RWPE2 (cell line): ENCODE measurements at regions not wholly inside any gene's neighbourhood (a gene's known extent, or its start where the extent isn't known, plus 50 kb on each side); places are given as distances from the start of the nearest gene placed in this dataset.
A peak's percentile ranks its signal among the peaks of the same experiment; 100 is the strongest.
"Not testable (repeated sequence)": the region's sequence is repeated elsewhere in the genome, so short reads cannot be mapped to it uniquely, and the experiment has no call there.

Experiments
- ATAC-seq: fragments of 200-7000 bp; cut with Tn5 transposase; 3 replicates; pipeline ENCODE4 v1.9.1; 2021; ENCODE audit warnings: low read depth
- DNase-seq: peaks from one replicate; pipeline ENCODE4 v3.0.0-alpha.2; 2020; ENCODE audit warnings: low spot score
- H3K27ac ChIP-seq: fragments of 450-650 bp; 2 replicates; pipeline ENCODE4 v1.5.1; 2017; ENCODE audit warnings: mild to moderate bottlenecking; ENCODE audit not compliant: poor library complexity, severe bottlenecking
- H3K27me3 ChIP-seq: fragments of 250-450 bp; sonication (Bioruptor Pico); 2 replicates; pipeline ENCODE4 v1.5.1; 2021; ENCODE audit warnings: mild to moderate bottlenecking, moderate library complexity; ENCODE audit not compliant: insufficient read depth, poor library complexity, severe bottlenecking
- H3K36me3 ChIP-seq: fragments of 250-450 bp; sonication (Bioruptor Pico); 2 replicates; pipeline ENCODE4 v1.5.1; 2020; ENCODE audit warnings: low read depth, mild to moderate bottlenecking, moderate library complexity
- H3K4me1 ChIP-seq: fragments of 250-450 bp; sonication (Bioruptor Pico); 2 replicates; pipeline ENCODE4 v1.5.1; 2021; ENCODE audit warnings: mild to moderate bottlenecking, moderate library complexity; ENCODE audit not compliant: insufficient read depth, poor library complexity, severe bottlenecking
- H3K4me3 ChIP-seq: fragments of 250-450 bp; sonication (Bioruptor Pico); 2 replicates; pipeline ENCODE4 v1.5.1; 2021; ENCODE audit warnings: mild to moderate bottlenecking, moderate library complexity; ENCODE audit not compliant: severe bottlenecking
- H3K9me3 ChIP-seq: fragments of 250-450 bp; sonication (Bioruptor Pico); 2 replicates; pipeline ENCODE4 v1.5.1; 2021; ENCODE audit warnings: mild to moderate bottlenecking, moderate library complexity; ENCODE audit not compliant: severe bottlenecking
- TF ChIP-seq, protein P1 (sequence below): fragments of 450-650 bp; IDR thresholded peaks from one replicate; pipeline ENCODE4 v1.5.1; 2017; ENCODE audit warnings: mild to moderate bottlenecking, moderate library complexity; ENCODE audit not compliant: poor library complexity, severe bottlenecking

DNA sequence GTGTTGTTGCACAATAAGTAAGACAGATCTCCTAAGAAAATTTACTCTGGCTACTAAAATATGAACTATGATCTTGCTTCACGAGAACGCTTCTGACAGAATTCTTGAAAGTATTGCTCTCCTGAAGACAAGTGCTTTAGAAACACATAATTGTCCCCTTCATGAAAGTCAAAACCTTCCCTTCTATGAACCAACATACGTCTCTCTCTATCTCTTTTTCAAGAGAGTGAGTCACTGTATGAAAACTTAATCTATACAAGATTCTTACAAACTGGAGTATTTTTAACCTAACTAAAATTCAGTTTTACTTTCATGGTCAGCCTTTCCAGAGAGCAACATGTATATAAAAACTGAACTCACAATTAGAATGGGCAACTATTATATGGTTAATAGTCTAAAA lies 688.0 kb upstream of the CTNND2 start:
- ATAC-seq (no peak), DNase-seq (no peak)
- peaks cover 6% of the 10 kb centered on the region for H3K27me3 ChIP-seq
- no peaks in the 10 kb centered on the region for H3K4me1 ChIP-seq
- H3K27ac ChIP-seq = no peak overlapping the region
- no peak overlapping the region for H3K4me3 ChIP-seq
- H3K9me3 ChIP-seq = no peaks in the 10 kb centered on the region
- TF ChIP-seq, protein P1, sequence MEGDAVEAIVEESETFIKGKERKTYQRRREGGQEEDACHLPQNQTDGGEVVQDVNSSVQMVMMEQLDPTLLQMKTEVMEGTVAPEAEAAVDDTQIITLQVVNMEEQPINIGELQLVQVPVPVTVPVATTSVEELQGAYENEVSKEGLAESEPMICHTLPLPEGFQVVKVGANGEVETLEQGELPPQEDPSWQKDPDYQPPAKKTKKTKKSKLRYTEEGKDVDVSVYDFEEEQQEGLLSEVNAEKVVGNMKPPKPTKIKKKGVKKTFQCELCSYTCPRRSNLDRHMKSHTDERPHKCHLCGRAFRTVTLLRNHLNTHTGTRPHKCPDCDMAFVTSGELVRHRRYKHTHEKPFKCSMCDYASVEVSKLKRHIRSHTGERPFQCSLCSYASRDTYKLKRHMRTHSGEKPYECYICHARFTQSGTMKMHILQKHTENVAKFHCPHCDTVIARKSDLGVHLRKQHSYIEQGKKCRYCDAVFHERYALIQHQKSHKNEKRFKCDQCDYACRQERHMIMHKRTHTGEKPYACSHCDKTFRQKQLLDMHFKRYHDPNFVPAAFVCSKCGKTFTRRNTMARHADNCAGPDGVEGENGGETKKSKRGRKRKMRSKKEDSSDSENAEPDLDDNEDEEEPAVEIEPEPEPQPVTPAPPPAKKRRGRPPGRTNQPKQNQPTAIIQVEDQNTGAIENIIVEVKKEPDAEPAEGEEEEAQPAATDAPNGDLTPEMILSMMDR = no peak
- H3K36me3 ChIP-seq = no peaks in the 10 kb centered on the region

DNA sequence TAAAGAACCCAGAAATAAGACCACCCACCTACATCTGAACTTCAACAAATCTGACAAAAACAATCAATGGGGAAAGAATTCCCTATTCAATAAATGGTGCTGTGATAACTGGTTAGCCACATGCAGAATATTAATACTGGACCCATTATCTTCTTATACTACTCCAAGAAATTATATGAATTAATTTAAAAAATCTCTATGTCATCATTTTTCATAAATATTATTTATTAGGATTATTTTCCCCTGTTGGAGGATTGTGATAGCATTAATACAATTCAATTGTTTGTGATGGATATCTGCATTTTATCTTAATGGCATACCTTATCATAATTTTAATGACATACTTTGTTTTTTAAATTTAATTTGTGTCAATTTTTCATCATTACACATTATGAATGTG lies 682.2 kb upstream of the CTNND2 start:
- H3K4me3 ChIP-seq = no peak overlapping the region
- no peaks in the 10 kb centered on the region for H3K36me3 ChIP-seq
- no peak for DNase-seq
- no peaks in the 10 kb centered on the region for H3K9me3 ChIP-seq
- no peak overlapping the region for H3K27ac ChIP-seq
- no peaks in the 10 kb centered on the region for H3K27me3 ChIP-seq
- TF ChIP-seq, protein P1 = no peak
- no peaks in the 10 kb centered on the region for H3K4me1 ChIP-seq
- ATAC-seq = no peak

DNA sequence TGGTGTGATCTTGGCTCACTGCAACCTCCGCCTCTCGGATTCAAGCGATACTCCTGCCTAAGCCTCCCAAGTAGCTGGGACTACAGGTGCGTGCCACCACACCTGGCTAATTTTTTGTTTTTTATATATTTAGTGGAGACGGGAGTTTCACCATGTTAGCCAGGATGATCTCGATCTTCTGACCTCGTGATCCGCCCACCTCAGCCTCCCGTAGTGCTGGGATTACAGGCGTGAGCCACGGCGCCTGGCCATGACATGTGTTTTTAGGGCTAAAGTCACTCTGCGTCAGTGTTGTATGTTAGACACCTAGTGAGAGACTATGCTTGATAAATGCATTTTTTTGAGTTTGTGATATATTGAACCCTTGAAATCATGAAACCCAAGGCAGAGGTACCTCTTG lies 674.6 kb upstream of the CTNND2 start:
- not testable (repeated sequence) for ATAC-seq, H3K27ac ChIP-seq, H3K4me3 ChIP-seq, H3K27me3 ChIP-seq, H3K4me1 ChIP-seq, H3K36me3 ChIP-seq, DNase-seq, H3K9me3 ChIP-seq

DNA sequence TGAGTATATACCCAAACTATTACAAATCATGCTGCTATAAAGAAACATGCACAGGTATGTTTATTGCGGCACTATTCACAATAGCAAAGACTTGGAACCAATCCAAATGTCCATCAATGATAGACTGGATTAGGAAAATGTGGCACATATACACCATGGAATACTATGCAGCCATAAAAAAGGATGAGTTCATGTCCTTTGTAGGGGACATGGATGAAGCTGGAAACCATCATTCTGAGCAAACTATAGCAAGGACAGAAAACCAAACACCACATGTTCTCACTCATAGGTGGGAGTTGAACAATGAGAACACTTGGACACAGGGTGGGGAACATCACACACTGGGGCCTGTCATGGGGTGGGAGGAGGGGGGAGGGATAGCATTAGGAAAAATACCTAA lies 672.7 kb upstream of the CTNND2 start:
- not testable (repeated sequence) for DNase-seq, H3K36me3 ChIP-seq, ATAC-seq, H3K4me1 ChIP-seq, H3K27ac ChIP-seq, H3K9me3 ChIP-seq, H3K4me3 ChIP-seq, H3K27me3 ChIP-seq

DNA sequence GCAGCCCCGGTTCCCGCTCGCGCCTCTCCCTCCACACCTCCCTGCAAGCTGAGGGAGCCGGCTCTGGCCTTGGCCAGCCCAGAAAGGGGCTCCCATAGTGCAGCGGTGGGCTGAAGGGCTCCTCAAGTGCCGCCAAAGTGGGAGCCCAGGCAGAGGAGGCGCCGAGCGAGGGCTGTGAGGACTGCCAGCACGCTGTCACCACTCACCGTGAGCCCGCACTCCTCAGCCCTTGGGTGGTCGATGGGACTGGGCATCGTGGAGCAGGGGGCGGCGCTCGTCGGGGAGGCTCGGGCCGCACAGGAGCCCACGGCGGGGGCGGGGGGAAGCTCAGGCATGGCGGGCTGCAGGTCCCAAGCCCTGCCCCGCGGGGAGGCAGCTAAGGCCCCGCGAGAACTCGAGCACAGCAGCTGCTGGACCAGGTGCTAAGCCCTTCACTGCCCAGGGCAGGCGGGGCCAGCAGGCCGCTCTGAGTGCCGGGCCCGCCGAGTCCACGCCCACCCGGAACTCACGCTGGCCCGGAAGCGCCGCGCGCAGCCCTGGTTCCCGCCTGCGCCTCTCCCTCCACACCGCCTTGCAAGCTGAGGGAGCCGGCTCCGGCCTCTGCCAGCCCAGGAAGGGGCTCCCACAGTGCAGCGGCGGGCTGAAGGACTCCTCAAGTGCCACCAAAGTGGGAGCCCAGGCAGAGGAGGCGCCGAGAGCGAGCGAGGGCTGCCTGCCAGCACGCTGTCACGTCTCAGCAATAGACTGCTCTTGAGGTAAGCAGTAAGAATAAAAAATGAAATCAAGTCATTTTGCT lies 670.2 kb upstream of the CTNND2 start:
- not testable (repeated sequence) for H3K27ac ChIP-seq, DNase-seq, H3K4me3 ChIP-seq, H3K36me3 ChIP-seq, H3K9me3 ChIP-seq, H3K4me1 ChIP-seq, H3K27me3 ChIP-seq, ATAC-seq

DNA sequence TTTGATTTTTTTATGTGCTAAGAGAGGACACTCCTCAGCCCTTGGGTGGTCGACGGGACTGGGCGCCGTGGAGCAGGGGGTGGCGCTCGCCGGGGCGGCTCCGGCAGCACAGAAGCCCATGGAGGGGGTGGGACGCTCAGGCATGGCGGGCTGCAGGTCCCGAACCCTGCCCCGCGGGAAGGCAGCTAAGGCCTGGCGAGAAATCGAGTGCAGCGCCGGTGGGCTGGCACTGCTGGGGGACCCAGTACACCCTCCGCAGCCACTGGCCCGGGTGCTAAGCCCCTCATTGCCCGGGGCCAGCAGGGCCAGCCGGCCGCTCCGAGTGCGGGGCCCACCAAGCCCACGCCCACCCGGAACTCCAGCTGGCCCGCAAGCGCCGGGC lies 669.7 kb upstream of the CTNND2 start:
- not testable (repeated sequence) for DNase-seq, H3K27ac ChIP-seq, H3K4me1 ChIP-seq, H3K36me3 ChIP-seq, ATAC-seq, H3K27me3 ChIP-seq, H3K4me3 ChIP-seq, H3K9me3 ChIP-seq

DNA sequence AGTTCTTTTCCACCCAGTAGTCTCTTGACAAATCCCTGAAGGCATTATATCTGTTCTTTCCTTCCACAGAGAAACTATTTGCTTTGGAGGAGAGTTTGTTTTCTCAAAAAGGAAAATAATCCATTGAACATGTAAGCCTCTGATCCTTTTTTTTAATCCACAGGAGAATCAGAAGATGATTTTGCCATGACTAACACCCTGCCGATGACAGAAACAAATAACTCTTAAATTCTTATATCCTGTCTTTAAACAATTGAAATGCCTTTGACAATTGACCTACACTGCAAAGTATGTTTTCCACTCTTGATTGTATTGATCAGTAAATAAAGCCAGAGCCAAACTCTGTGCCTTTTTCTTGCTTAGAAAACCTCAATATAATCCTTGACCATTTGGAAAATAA lies 666.4 kb upstream of the CTNND2 start:
- H3K27ac ChIP-seq = no peak overlapping the region
- no peaks in the 10 kb centered on the region for H3K36me3 ChIP-seq
- TF ChIP-seq, protein P1 = no peak
- no peaks in the 10 kb centered on the region for H3K9me3 ChIP-seq
- H3K4me1 ChIP-seq = peaks cover 13% of the 10 kb centered on the region
- DNase-seq (no peak), ATAC-seq (peak; percentile 52; the same call in 2 of the 3 replicates)
- no peaks in the 10 kb centered on the region for H3K27me3 ChIP-seq
- no peak overlapping the region for H3K4me3 ChIP-seq
